HG03045 (cell line): ENCODE measurements at regions not wholly inside any gene's neighbourhood (a gene's known extent, or its start where the extent isn't known, plus 50 kb on each side); places are given as distances from the start of the nearest gene placed in this dataset.

Experiments used
- ATAC-seq: cut with Tn5 transposase; IDR thresholded peaks from one replicate; pipeline ENCODE4 v1.9.1; 2021; ENCODE audit warnings: mild to moderate bottlenecking, moderate library complexity; ENCODE audit not compliant: unreplicated experiment

DNA sequence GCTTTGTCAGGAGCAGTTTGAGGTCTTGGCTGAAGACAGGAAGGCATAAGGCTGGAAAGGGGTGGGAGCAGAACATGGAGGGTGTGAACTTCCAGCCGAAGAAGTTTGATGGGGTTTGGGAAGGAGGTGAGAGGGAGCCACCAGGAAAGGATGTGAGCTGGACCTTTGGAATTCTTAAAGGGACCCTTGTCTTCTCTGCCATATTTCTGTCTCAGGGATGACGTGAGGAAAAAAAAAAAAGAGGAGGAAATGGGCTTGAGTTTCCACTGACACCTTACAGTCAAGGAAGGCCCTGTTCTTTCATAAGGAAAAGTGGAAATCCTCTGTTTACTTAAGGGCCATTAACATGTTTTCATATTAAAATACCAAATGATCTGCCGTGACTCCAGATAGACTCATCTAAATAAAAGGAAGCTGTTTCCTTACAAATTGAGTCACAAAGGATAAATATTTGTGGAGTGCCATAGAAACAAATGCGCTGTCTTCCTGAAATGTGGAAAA is 132.1 kb downstream of the PALM2AKAP2 start:
- no peak for ATAC-seq

DNA sequence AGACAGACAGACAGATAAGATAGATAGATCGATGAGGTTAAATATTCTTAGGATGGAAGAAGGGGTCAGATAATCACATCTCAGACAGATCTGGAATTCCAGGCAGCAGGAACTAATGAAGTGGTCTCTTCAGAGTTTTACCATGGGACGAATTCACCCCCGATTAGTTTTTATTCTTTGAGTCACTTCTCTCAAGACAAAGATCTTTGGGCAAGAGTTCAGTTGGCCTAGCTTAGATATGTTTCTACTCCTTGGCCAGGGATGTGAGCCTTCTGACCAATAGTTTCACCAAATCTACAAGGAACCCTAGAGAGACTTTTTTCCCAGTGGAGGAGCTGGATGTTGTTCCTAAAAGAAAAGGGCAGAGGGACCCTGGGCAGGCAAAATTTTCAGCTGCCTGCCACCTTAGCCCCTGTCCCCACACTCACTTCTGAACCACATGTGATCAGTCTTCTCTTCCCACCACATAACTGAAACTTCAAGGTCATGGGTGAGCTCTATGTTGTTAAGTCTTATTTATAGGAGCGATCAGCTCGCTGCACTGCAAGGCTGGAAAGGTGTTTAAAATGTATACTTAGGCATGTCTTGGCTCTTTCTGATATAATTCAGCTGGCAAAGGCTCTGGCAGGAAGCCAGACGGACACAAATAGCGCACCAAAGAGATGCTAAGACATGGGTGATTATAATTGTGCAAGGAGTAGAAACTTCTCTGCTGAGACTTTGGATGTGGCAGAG is 132.9 kb downstream of the PALM2AKAP2 start:
- ATAC-seq, result no peak

DNA sequence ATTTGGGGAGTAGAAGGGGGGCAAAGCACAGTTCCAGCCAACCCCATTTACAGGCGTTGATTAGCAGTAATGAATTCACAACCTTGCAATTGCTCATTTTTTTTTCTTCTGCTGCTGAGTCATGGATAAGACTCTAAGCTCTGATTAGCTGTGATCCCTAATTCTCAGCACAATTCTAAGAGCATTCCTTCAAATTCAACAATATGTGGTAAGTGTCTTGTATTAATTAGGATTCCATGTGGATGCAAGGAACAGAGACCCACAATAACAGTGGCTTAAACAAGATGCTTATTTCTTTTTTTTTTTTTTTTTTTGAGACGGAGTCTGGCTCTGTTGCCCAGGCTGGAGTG is 133.4 kb downstream of the PALM2AKAP2 start:
- no peak for ATAC-seq

DNA sequence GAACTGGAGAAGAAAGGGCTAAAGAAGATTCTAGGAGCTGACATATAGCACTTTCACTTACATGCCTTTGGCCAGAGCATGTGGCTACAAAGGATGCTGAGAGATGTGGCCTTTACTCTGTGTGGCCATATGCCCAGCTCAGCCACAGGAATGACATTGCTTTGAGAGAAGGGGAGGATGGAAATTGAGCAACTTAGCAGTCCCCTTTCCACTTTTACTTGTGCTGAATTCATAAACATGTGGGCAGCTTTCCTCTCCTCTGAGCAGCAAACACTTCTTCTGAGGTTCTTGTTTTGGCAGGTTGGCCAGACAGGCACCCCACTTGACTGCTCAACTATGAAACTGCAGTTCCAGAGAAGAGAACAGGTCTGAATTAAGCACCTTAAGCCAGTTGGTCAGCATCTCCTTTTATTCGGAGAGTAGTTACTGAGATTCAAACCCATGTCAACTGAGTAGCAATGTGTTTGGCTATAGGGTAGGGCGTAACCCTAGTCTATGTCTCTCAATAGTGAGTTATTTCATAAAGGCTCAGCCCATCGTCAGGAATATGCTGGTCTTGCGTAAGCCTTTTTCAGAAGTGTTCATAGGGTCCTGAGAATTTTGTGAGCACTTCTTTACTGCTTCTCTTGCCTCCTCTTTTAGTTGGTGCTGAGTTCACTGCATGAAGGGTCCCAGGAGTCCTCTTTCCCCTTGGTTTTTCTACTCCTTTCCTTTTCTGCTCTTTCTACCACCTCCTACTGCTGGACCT is 134.5 kb downstream of the PALM2AKAP2 start:
- peak; percentile 37 for ATAC-seq

DNA sequence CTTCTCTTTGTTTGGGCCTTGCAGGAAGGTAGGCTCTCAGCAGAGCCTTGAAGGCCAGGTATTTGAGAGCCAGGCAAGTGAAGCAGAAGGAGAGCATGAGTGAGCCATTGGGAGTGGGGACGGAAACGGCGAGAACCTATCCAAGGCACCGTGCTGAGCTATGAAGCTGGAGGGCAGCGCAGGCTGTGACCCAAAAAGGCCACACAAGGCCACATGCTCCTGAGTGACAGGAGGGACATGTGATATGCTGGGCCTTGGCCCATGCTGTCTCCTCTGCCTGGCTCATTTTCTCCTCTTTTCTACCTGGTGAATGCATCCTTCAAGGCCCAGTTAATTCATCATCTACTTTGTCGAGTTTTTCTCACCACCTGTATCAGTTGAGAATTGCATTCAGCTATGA is 136.3 kb downstream of the PALM2AKAP2 start:
- ATAC-seq, result no peak

DNA sequence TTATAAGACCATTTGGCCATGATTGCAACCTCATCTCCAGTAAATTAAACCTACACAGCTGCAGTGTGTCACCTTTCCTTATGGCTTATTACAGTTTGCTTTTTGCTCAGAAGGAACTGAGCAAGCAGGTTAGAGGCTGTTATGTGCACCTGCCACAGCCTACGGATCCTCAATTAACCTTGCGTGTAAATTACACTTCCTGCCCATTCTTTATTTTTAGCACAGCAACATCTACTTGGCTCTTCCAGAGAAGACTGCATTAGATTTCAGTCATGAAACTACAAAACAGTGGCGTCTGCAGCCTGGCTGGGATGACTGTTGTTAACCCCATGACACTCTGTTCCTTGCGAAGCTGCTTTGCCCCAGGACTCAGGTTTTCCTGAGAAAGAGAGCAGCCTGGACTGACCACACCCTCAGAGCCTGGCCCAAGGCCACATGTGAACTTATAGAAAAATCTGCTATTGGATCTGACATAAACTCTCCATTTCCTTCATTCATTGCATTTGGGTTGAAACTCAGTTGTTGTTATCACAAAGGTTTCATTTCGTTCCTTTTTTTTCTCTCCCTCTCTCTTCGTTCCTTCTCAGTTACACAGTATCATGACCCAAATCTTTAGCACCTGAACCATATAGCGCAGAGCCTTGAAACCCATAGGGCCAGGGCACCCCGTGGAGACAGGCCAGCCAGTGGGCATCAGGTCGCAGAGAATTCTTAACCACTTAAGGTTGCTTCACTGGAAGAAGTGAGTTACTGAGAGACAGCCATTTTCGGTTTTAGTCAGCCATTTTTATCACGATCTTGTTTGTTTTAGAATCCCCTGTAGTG is 138.6 kb downstream of the PALM2AKAP2 start:
- ATAC-seq, result peak; percentile 68

DNA sequence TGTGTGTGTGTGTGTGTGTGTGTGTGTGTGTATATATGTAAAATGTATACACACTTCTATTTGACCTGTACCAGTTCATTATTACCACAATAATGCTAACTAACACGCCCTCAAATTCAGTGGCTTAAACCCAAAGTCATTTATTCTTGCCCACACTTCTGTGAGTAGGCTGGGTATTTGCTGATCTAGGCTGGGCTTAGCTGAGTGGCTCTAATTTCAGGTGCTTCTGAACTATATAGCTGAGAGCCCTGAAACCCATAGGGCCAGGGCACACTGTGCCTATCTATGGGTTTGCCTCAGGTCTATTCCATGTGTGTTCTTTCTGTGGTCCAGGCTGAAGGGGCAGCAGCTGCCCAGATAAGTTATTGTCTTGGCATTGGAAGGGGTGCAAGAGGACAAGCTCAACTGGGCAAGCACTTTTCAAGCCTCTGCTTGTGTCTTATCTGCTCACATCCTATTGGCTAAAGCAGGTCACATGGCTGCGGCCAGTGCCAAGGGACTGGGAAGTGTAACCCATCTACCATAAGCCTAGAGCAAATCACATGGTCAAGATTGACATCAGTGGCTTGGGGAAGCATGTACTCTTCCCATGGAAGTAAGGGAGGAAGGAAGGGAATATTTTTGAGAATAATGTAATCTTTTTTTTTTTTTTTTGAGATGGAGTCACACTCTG is 139.9 kb downstream of the PALM2AKAP2 start:
- no peak for ATAC-seq

DNA sequence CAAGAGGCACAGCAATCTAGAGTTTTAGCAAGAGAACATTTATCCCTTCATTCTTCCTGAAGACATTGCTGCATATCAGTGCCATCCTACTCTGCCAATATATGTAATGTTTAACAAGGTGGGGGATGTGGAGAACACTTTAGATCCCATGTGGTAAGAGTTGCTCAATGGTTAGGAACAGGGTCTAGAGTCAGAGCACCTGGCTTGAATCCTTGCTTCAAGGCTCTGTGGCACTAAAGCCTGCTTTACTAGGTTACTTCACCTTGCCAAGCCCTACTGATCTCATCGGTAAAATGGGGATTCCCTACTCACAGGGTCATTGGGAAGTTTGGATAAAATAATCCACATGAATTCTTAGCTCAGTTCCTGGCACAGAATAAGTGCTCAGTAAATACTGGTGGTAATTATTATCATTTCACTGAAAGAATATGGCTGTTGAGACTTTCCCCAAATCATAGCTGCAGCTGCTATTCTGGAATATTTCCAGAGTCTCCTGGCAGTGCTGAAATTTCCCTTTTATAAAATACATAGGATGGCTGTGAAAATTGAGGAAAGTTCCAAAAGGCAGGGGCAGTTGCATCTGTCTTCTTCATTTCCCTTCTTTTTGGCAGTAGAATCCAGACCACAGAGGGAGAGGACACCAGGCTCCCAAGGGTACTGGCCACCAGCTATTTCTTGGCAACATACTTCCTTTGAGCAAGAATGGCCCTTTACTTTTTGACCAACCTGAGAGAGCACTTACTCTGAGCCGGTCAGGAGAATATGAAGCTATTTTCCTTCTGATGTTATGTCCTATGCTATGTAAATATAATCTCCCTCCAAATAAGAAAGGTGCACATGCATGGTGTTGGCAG is 142.8 kb downstream of the PALM2AKAP2 start:
- ATAC-seq, result no peak

DNA sequence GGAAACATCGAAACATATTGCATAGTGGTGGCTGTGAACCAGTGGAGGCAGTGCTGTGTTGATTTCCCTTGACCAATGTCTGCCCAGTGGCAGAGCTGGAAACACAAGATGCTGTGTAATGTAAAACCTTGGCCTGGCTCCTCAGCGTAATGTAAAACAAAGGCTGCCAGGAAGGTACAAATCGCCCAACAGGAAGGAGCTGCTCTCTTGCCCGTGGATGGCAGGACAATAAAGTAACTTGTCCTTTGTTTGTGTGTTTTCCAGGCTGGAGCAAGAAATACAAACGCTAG is 143.4 kb downstream of the PALM2AKAP2 start:
- ATAC-seq, result no peak

DNA sequence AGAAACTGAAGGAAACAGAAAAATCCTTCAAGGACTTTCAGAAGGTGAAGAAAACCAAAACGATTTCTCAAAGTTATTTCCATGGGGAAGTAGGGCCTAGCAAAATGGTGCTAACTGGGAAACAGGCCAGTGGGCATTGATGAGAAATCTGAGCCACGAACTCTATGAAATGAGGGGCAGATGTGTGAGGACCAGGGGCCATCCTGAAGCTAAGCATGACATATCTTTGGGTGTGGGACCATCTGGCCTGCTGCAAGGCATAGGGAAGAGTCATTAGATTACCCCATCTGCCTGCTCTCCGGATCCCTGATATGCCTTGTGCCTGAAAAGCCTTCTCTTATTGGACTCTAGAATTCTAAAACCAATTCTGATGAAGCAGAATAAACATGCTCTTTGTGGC is 143.8 kb downstream of the PALM2AKAP2 start:
- no peak for ATAC-seq

DNA sequence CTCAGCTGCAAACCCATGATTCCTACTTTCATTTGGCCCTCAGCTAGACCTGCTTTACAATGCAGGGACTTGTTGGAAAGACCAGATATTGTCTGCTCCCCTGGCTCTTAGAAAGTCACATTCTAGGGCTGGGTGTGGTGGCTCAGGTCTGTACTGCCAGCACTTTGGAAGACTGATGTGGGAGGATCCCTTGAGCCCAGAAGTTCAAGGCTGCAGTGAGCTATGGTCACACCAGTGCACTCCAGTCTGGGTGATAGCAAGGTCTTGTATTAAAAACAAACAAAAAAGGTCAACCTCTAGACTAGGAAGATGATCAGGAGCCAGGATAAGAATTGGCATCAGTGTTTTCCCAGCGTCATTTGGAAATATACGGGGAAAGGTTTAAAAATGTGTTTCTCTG is 145.8 kb downstream of the PALM2AKAP2 start:
- no peak for ATAC-seq

DNA sequence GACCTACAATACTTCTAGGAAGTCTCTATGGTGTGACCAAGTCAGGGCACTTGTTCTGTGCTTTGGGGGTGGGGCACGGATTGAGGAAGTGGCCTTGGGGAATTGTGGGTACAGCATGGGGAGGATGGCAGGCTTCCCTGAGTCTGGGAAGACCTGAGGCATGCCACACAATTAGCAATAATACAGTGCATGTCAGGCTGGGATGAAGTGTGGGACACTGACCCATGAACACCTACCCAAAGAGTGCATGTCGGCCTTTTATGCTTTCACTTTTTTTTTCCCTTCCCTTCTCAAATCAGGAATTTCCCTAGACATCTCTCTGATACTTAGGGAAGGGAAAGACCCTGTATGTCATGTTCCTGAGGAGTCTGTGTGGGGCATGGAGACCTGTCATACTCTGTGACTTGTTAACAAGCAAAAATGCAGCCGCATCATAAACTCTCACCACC is 146.4 kb downstream of the PALM2AKAP2 start:
- ATAC-seq, result no peak

DNA sequence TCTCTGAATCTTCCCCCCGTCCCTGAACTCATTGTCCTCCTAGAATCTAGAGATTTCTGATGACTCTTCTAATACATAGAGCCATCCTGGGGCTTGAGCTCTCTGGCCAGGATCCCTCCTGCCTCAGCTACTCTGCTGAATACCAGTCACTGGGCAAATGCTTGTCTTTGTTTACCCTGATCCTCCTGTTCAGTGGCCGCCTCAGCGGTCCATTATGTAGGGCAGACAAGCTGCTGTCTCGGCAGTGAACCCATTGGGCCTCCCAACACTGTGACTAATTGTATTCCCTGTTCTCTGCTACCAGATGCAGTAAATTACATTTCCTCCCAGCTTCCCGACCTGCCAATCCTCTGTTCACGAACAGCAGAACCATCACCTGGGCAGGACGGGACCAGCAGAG is 151.6 kb downstream of the PALM2AKAP2 start:
- ATAC-seq, result no peak

DNA sequence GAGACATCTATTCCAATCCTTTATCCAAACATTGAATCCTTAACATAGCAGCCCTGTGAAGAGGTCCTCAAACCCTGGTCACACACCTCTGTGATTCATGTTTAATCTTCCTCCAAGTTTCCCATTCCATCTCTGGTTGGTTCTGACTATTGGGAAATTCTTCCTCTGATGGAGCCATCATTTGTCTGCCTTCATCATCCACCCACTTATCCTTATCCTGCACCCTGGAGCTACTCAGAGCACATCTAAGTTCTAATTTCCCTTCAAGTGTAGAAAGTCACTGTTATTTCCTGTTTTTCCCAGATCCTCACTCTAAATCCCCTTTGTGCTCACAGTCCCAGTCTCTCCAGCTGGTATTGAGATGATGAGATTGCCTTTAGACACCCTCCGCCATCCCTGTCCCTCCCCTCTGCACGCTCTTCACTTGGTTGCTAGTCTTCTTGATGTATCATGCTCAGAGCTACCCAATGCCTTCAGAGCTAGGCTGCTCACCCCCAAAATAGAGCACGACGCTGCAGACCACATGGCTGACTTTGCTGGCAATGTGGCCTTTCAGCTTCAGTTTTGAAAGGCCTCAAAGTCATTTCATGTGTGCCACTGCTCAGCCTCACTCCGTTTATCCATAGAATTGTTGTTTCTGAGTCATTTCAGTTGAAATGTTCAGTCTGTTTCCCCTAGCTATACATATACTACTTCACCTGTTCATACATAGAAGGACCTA is 154.3 kb downstream of the PALM2AKAP2 start:
- ATAC-seq, result no peak

DNA sequence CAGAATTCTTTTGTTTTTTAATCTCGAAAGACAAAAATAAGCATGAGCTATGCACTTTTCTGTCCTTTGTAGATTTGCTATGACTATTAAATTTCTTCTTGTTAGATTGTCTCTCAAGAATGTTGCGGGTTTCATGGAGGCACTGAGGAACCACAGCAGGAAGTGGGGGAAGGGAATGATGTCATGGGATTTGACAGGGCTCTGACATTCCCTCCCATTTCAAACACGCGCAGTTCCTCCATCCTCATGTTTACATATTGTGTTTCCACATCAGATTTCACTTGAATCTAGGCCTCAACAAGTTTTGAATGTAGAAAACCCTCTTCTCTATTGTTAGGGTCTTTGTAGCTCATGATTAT is 154.8 kb downstream of the PALM2AKAP2 start:
- ATAC-seq, result no peak

DNA sequence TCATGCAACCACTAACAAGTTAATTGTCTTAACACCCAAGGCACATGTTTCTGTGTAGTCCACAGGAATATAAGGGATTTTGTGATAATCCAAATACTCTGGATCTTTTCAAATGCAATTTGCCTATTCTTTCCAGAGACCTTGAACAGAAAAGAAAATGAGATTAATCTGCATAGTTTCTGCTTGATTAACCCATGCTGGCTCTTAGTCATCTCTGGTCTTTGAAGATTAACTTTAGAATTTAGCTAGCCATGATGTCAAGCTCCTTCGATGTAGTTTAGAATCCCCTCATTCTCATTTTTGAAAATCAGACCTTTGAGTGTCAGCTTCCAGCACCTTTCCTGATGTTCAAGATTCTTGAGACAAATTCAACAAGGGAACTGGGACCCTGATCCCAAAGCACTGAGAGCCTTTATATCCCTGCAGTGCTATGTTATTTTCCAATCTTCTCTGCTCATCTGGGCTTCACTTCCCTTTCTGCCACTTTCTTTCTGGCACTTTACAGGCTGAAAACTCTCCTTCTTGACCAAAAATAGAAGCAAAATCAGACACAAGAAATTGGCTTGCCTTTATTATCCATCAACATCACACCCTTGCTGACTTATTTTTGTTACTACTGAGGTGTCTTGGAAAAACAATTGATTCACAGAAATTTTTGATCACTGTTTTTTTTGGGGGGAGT is 155.5 kb downstream of the PALM2AKAP2 start:
- no peak for ATAC-seq

DNA sequence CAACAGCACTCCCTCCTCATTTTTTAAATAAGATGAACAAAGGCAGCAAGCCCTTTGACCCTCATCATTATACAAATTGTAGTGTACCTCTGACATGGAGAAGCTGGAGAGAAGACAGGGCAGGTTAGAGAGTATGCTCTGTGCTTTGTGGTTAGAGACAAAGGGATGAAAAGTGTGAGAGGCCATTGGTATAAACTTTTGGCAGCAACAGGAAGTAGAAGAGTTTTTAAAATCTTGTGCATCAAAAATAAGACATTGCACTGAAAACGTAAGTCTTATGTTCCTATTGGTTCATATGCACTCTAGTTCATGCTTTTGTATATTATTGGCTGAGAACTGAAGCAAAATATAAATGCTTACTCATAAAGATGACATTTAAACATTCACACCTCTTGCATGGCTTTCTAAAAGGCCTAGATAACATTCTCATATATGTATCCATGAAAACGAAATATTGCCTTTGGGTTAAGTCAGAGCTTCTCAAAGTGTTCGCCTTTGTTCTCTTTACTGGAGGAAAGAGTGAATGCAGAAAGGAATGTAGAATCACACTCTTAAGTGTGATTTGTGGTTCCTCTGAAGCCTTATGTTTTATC is 158.0 kb downstream of the PALM2AKAP2 start:
- no peak for ATAC-seq

DNA sequence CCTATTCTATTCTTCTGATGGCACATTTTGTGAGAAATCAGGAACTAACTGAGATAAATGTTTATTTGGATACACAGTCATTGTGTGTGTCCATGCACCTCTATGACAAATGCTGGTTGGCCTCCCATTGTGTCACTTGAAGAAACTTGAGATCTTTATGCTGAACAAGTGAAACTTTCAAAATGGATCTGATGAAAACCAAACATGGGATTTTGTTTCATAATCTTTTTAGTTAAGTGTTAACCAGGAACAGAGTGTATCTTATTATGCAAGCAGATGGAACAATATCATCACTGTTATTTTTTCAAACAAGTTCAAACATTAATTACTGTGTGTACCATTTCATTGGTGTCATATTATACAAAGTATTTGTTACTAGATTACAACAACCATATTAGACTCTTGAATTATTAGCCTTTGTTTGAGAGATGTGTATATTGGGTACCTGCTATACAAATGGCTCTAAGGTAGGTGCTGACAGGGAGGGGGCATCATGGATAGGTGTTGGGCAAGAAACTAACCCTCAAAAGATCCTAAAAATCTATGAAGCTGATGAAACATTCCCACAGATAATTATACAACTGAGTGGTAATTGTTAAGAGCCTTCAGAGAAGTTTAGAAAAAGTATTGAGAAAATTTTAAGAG is 159.8 kb downstream of the PALM2AKAP2 start:
- ATAC-seq, result no peak
